ENCODE measurements at regions not wholly inside any gene's neighbourhood (a gene's known extent, or its start where the extent isn't known, plus 50 kb on each side); places are given as distances from the start of the nearest gene placed in this dataset.
A peak's percentile ranks its signal among the peaks of the same experiment; 100 is the strongest.
"Not testable (repeated sequence)": the region's sequence is repeated elsewhere in the genome, so short reads cannot be mapped to it uniquely, and the experiment has no call there.

- DNase-seq (ENCODE audit: low spot score) = no peak
Measured at GRCh38 chr1:148357037-148357436, 126.1 kb downstream of the PPIAL4G start.

GRCh38 chr1:148355976-148356375 is 127.1 kb downstream of the PPIAL4G start:
- no peak for DNase-seq (ENCODE audit: low spot score)

- DNase-seq (ENCODE audit: low spot score) = no peak
Measured at GRCh38 chr1:148354913-148355308, 128.2 kb downstream of the PPIAL4G start.

- DNase-seq (ENCODE audit: low spot score) = no peak
Measured at GRCh38 chr1:148354284-148354912, 128.7 kb downstream of the PPIAL4G start.

GRCh38 chr1:148353461-148354283 is 129.4 kb downstream of the PPIAL4G start:
- peak; percentile 14 for DNase-seq (ENCODE audit: low spot score)

- no peak for DNase-seq (ENCODE audit: low spot score)
Measured at GRCh38 chr1:148352470-148353053, 130.5 kb downstream of the PPIAL4G start.

- no peak for DNase-seq (ENCODE audit: low spot score)
Measured at GRCh38 chr1:148347781-148348180, 135.3 kb downstream of the PPIAL4G start.

GRCh38 chr1:148345659-148346151 is 137.4 kb downstream of the PPIAL4G start:
- DNase-seq (ENCODE audit: low spot score) = peak; percentile 42

GRCh38 chr1:148344651-148345050 is 138.5 kb downstream of the PPIAL4G start:
- not testable (repeated sequence) for DNase-seq (ENCODE audit: low spot score)

GRCh38 chr1:148341729-148342128 is 141.4 kb downstream of the PPIAL4G start:
- not testable (repeated sequence) for DNase-seq (ENCODE audit: low spot score)

GRCh38 chr1:148336121-148336918 is 146.8 kb downstream of the PPIAL4G start:
- DNase-seq (ENCODE audit: low spot score) = peak; percentile 11

- peak; percentile 96 for DNase-seq (ENCODE audit: low spot score)
Measured at GRCh38 chr1:148334339-148335130, 148.6 kb downstream of the PPIAL4G start.

GRCh38 chr1:148333875-148334338 is 149.2 kb downstream of the PPIAL4G start:
- no peak for DNase-seq (ENCODE audit: low spot score)

- no peak for DNase-seq (ENCODE audit: low spot score)
Measured at GRCh38 chr1:148328884-148329283, 154.2 kb downstream of the PPIAL4G start.

- not testable (repeated sequence) for DNase-seq (ENCODE audit: low spot score)
Measured at GRCh38 chr1:148325031-148325430, 158.1 kb downstream of the PPIAL4G start.

- DNase-seq (ENCODE audit: low spot score) = not testable (repeated sequence)
Measured at GRCh38 chr1:148324465-148324864, 158.6 kb downstream of the PPIAL4G start.

- not testable (repeated sequence) for DNase-seq (ENCODE audit: low spot score)
Measured at GRCh38 chr1:148320079-148320478, 163.0 kb downstream of the PPIAL4G start.

GRCh38 chr1:148318904-148319242 is 164.2 kb downstream of the PPIAL4G start:
- no peak for DNase-seq (ENCODE audit: low spot score)

GRCh38 chr1:148318123-148318903 is 164.8 kb downstream of the PPIAL4G start:
- DNase-seq (ENCODE audit: low spot score) = no peak

All from H4 (cell line).